ENCODE measurements at regions not wholly inside any gene's neighbourhood (a gene's known extent, or its start where the extent isn't known, plus 50 kb on each side); places are given as distances from the start of the nearest gene placed in this dataset.
"Not testable (repeated sequence)": the region's sequence is repeated elsewhere in the genome, so short reads cannot be mapped to it uniquely, and the experiment has no call there.

- no peaks in the 10 kb centered on the region for H3K36me3 ChIP-seq (ENCODE audit: control insufficient read depth in 2 of 2, insufficient read depth in 2 of 2, low read length in 1 of 2)
- H3K27ac ChIP-seq (ENCODE audit: low read depth in 2 of 2, low read length in 1 of 2): no peak overlapping the region
- no peaks in the 10 kb centered on the region for H3K4me1 ChIP-seq (ENCODE audit: control insufficient read depth in 2 of 2, insufficient read depth in 2 of 2, low read length in 1 of 2)
- H3K4me3 ChIP-seq (ENCODE audit: low read depth in 1 of 2, low read length in 2 of 2): no peak overlapping the region
- peaks cover 0 to 4% of the 10 kb centered on the region in 2 donors for H3K9me3 ChIP-seq (ENCODE audit: control insufficient read depth in 2 of 2, insufficient read depth in 1 of 2, low read depth in 1 of 2, low read length in 1 of 2)
- H3K27me3 ChIP-seq (ENCODE audit: control insufficient read depth in 1 of 2, insufficient read depth in 2 of 2, low read length in 2 of 2): no peaks in the 10 kb centered on the region
- 76% methylated on average over 2 of the region's 2 CpGs for WGBS, 2 donors
Observed at GRCh38 chr10:37003126-37003525, 122.3 kb upstream of the ANKRD30A start.

- not testable (repeated sequence) for H3K4me1 ChIP-seq (ENCODE audit: control insufficient read depth in 2 of 2, insufficient read depth in 2 of 2, low read length in 1 of 2); H3K4me3 ChIP-seq (ENCODE audit: low read depth in 1 of 2, low read length in 2 of 2); H3K9me3 ChIP-seq (ENCODE audit: control insufficient read depth in 2 of 2, insufficient read depth in 1 of 2, low read depth in 1 of 2, low read length in 1 of 2); H3K27ac ChIP-seq (ENCODE audit: low read depth in 2 of 2, low read length in 1 of 2); H3K36me3 ChIP-seq (ENCODE audit: control insufficient read depth in 2 of 2, insufficient read depth in 2 of 2, low read length in 1 of 2); H3K27me3 ChIP-seq (ENCODE audit: control insufficient read depth in 1 of 2, insufficient read depth in 2 of 2, low read length in 2 of 2)
- WGBS, 2 donors: 80 to 87% methylated on average over 14 of the region's 14 CpGs
Observed at GRCh38 chr10:36995806-36996205, 129.6 kb upstream of the ANKRD30A start.

- H3K27ac ChIP-seq (ENCODE audit: low read depth in 2 of 2, low read length in 1 of 2): no peak overlapping the region
- H3K36me3 ChIP-seq (ENCODE audit: control insufficient read depth in 2 of 2, insufficient read depth in 2 of 2, low read length in 1 of 2): no peaks in the 10 kb centered on the region
- H3K27me3 ChIP-seq (ENCODE audit: control insufficient read depth in 1 of 2, insufficient read depth in 2 of 2, low read length in 2 of 2): no peaks in the 10 kb centered on the region
- no peaks in the 10 kb centered on the region for H3K4me1 ChIP-seq (ENCODE audit: control insufficient read depth in 2 of 2, insufficient read depth in 2 of 2, low read length in 1 of 2)
- peaks cover 0 to 2% of the 10 kb centered on the region in 2 donors for H3K9me3 ChIP-seq (ENCODE audit: control insufficient read depth in 2 of 2, insufficient read depth in 1 of 2, low read depth in 1 of 2, low read length in 1 of 2)
- H3K4me3 ChIP-seq (ENCODE audit: low read depth in 1 of 2, low read length in 2 of 2): no peak overlapping the region
- 88 to 89% methylated on average over 10 of the region's 10 CpGs for WGBS, 2 donors
Observed at GRCh38 chr10:36994886-36995285, 130.5 kb upstream of the ANKRD30A start.

- 90 to 91% methylated on average over 9 to 12 of the region's 12 CpGs for WGBS, 2 donors
- H3K9me3 ChIP-seq (ENCODE audit: control insufficient read depth in 2 of 2, insufficient read depth in 1 of 2, low read depth in 1 of 2, low read length in 1 of 2): peaks cover 6 to 8% of the 10 kb centered on the region in 2 donors
Observed at GRCh38 chr10:36989233-36989632, 136.2 kb upstream of the ANKRD30A start.

GRCh38 chr10:36946598-36946997 is 178.8 kb upstream of the ANKRD30A start:
- Histone ChIP-seq H3K36me3 (ENCODE audit: control insufficient read depth in 2 of 2, insufficient read depth in 2 of 2, low read length in 1 of 2) (no peaks in the 10 kb centered on the region), H3K27ac (ENCODE audit: low read depth in 2 of 2, low read length in 1 of 2) (no peak overlapping the region), H3K9me3 (ENCODE audit: control insufficient read depth in 2 of 2, insufficient read depth in 1 of 2, low read depth in 1 of 2, low read length in 1 of 2) (peaks cover 0 to 9% of the 10 kb centered on the region in 2 donors), H3K4me1 (ENCODE audit: control insufficient read depth in 2 of 2, insufficient read depth in 2 of 2, low read length in 1 of 2) (no peaks in the 10 kb centered on the region), H3K4me3 (ENCODE audit: low read depth in 1 of 2, low read length in 2 of 2) (no peak overlapping the region), H3K27me3 (ENCODE audit: control insufficient read depth in 1 of 2, insufficient read depth in 2 of 2, low read length in 2 of 2) (no peaks in the 10 kb centered on the region)
- WGBS, 2 donors: 71 to 73% methylated on average over 2 of the region's 2 CpGs

More at GRCh38 chr10:36989233-36989632, 136.2 kb upstream of the ANKRD30A start:
- no peak overlapping the region for H3K27ac ChIP-seq (ENCODE audit: low read depth in 2 of 2, low read length in 1 of 2)
- H3K4me1 ChIP-seq (ENCODE audit: control insufficient read depth in 2 of 2, insufficient read depth in 2 of 2, low read length in 1 of 2): no peaks in the 10 kb centered on the region
- no peaks in the 10 kb centered on the region for H3K36me3 ChIP-seq (ENCODE audit: control insufficient read depth in 2 of 2, insufficient read depth in 2 of 2, low read length in 1 of 2)
- H3K4me3 ChIP-seq (ENCODE audit: low read depth in 1 of 2, low read length in 2 of 2): no peak overlapping the region
- H3K27me3 ChIP-seq (ENCODE audit: control insufficient read depth in 1 of 2, insufficient read depth in 2 of 2, low read length in 2 of 2): no peaks in the 10 kb centered on the region

GRCh38 chr10:36943544-36943943 is 181.9 kb upstream of the ANKRD30A start:
- Histone ChIP-seq H3K27ac (ENCODE audit: low read depth in 2 of 2, low read length in 1 of 2) (no peak overlapping the region), H3K36me3 (ENCODE audit: control insufficient read depth in 2 of 2, insufficient read depth in 2 of 2, low read length in 1 of 2) (no peaks in the 10 kb centered on the region), H3K4me3 (ENCODE audit: low read depth in 1 of 2, low read length in 2 of 2) (no peak overlapping the region), H3K9me3 (ENCODE audit: control insufficient read depth in 2 of 2, insufficient read depth in 1 of 2, low read depth in 1 of 2, low read length in 1 of 2) (peaks cover 0 to 9% of the 10 kb centered on the region in 2 donors), H3K4me1 (ENCODE audit: control insufficient read depth in 2 of 2, insufficient read depth in 2 of 2, low read length in 1 of 2) (no peaks in the 10 kb centered on the region), H3K27me3 (ENCODE audit: control insufficient read depth in 1 of 2, insufficient read depth in 2 of 2, low read length in 2 of 2) (no peaks in the 10 kb centered on the region)
- 71 to 73% methylated on average over 12 of the region's 12 CpGs for WGBS, 2 donors

- Histone ChIP-seq H3K9me3 (ENCODE audit: control insufficient read depth in 2 of 2, insufficient read depth in 1 of 2, low read depth in 1 of 2, low read length in 1 of 2) (peaks cover 0 to 9% of the 10 kb centered on the region in 2 donors), H3K4me3 (ENCODE audit: low read depth in 1 of 2, low read length in 2 of 2) (no peak overlapping the region), H3K27ac (ENCODE audit: low read depth in 2 of 2, low read length in 1 of 2) (no peak overlapping the region), H3K4me1 (ENCODE audit: control insufficient read depth in 2 of 2, insufficient read depth in 2 of 2, low read length in 1 of 2) (no peaks in the 10 kb centered on the region), H3K27me3 (ENCODE audit: control insufficient read depth in 1 of 2, insufficient read depth in 2 of 2, low read length in 2 of 2) (no peaks in the 10 kb centered on the region), H3K36me3 (ENCODE audit: control insufficient read depth in 2 of 2, insufficient read depth in 2 of 2, low read length in 1 of 2) (no peaks in the 10 kb centered on the region)
- 85 to 88% methylated on average over 8 of the region's 8 CpGs for WGBS, 2 donors
Observed at GRCh38 chr10:36942616-36943015, 182.8 kb upstream of the ANKRD30A start.

GRCh38 chr10:36903040-36903439 is 222.4 kb upstream of the ANKRD30A start:
- H3K4me1 ChIP-seq (ENCODE audit: control insufficient read depth in 2 of 2, insufficient read depth in 2 of 2, low read length in 1 of 2): no peaks in the 10 kb centered on the region
- 89 to 92% methylated on average over 2 of the region's 2 CpGs for WGBS, 2 donors

GRCh38 chr10:36899652-36900051 is 225.7 kb upstream of the ANKRD30A start:
- Histone ChIP-seq H3K27ac (ENCODE audit: low read depth in 2 of 2, low read length in 1 of 2) (no peak overlapping the region), H3K4me1 (ENCODE audit: control insufficient read depth in 2 of 2, insufficient read depth in 2 of 2, low read length in 1 of 2) (no peaks in the 10 kb centered on the region), H3K36me3 (ENCODE audit: control insufficient read depth in 2 of 2, insufficient read depth in 2 of 2, low read length in 1 of 2) (no peaks in the 10 kb centered on the region), H3K9me3 (ENCODE audit: control insufficient read depth in 2 of 2, insufficient read depth in 1 of 2, low read depth in 1 of 2, low read length in 1 of 2) (peaks cover 0 to 8% of the 10 kb centered on the region in 2 donors), H3K4me3 (ENCODE audit: low read depth in 1 of 2, low read length in 2 of 2) (no peak overlapping the region), H3K27me3 (ENCODE audit: control insufficient read depth in 1 of 2, insufficient read depth in 2 of 2, low read length in 2 of 2) (no peaks in the 10 kb centered on the region)
- 74 to 87% methylated on average over 5 of the region's 5 CpGs for WGBS, 2 donors

More at GRCh38 chr10:36903040-36903439, 222.4 kb upstream of the ANKRD30A start:
- Histone ChIP-seq H3K27ac (ENCODE audit: low read depth in 2 of 2, low read length in 1 of 2) (no peak overlapping the region), H3K9me3 (ENCODE audit: control insufficient read depth in 2 of 2, insufficient read depth in 1 of 2, low read depth in 1 of 2, low read length in 1 of 2) (peaks cover 0 to 8% of the 10 kb centered on the region in 2 donors), H3K4me3 (ENCODE audit: low read depth in 1 of 2, low read length in 2 of 2) (no peak overlapping the region), H3K36me3 (ENCODE audit: control insufficient read depth in 2 of 2, insufficient read depth in 2 of 2, low read length in 1 of 2) (no peaks in the 10 kb centered on the region), H3K27me3 (ENCODE audit: control insufficient read depth in 1 of 2, insufficient read depth in 2 of 2, low read length in 2 of 2) (no peaks in the 10 kb centered on the region)

GRCh38 chr10:36888925-36889573 is 236.3 kb upstream of the ANKRD30A start:
- Histone ChIP-seq H3K9me3 (ENCODE audit: control insufficient read depth in 2 of 2, insufficient read depth in 1 of 2, low read depth in 1 of 2, low read length in 1 of 2) (no peaks in the 10 kb centered on the region), H3K4me3 (ENCODE audit: low read depth in 1 of 2, low read length in 2 of 2) (no peak overlapping the region), H3K36me3 (ENCODE audit: control insufficient read depth in 2 of 2, insufficient read depth in 2 of 2, low read length in 1 of 2) (no peaks in the 10 kb centered on the region), H3K4me1 (ENCODE audit: control insufficient read depth in 2 of 2, insufficient read depth in 2 of 2, low read length in 1 of 2) (no peaks in the 10 kb centered on the region), H3K27me3 (ENCODE audit: control insufficient read depth in 1 of 2, insufficient read depth in 2 of 2, low read length in 2 of 2) (no peaks in the 10 kb centered on the region), H3K27ac (ENCODE audit: low read depth in 2 of 2, low read length in 1 of 2) (no peak overlapping the region)
- WGBS, 2 donors: 28 to 36% methylated on average over 6 of the region's 6 CpGs
